GM21717 (cell line): ENCODE measurements at regions not wholly inside any gene's neighbourhood (a gene's known extent, or its start where the extent isn't known, plus 50 kb on each side); places are given as distances from the start of the nearest gene placed in this dataset.

Experiments used
- ATAC-seq: cut with Tn5 transposase; IDR thresholded peaks from one replicate; pipeline ENCODE4 v1.9.1; 2021; ENCODE audit warnings: mild to moderate bottlenecking, moderate library complexity; ENCODE audit not compliant: unreplicated experiment

DNA sequence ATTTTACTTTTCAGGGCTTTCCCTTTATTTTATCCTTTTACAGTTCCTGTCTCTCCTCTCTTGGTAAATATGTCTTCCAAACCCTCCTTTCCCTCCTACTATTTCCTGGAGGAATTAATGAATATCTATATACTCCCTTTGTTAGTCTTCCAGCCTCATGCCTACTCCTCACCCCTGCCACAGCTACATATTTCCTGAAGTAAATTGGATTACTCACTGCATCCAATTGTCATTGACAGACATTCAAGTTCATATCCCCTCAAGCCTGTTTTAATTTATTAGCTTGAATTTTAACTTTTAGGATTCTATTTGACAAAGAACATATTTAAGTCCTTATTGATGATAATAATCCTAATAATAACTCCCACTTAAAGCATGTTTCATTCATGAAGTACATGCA, 314.5 kb downstream of the TMEM161B start:
- ATAC-seq, result no peak

DNA sequence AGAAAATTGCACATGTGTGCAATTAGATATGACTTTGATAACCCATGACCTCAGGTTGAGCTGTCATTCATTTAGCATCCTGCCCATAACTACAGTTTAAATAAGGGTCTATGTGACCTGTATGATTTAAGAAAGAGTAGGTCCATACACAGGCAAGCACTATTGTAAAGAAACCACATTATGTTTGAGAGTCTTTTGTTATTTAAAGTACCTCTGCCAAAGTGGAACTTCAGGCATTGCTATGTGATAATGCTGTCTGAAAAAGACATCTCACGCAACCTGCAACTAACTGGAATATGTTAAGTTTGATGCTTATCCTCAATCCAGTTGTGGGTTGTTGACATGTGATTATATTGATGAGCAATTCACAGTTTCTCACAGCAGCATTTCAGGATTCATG, 317.0 kb downstream of the TMEM161B start:
- no peak for ATAC-seq

GRCh38 chr5:87949676-87950631, 318.7 kb downstream of the TMEM161B start:
- no peak for ATAC-seq

GRCh38 chr5:87948486-87948885, 320.2 kb downstream of the TMEM161B start:
- no peak for ATAC-seq

- ATAC-seq, result no peak
Observed at GRCh38 chr5:87946271-87946670, 322.4 kb downstream of the TMEM161B start.

DNA sequence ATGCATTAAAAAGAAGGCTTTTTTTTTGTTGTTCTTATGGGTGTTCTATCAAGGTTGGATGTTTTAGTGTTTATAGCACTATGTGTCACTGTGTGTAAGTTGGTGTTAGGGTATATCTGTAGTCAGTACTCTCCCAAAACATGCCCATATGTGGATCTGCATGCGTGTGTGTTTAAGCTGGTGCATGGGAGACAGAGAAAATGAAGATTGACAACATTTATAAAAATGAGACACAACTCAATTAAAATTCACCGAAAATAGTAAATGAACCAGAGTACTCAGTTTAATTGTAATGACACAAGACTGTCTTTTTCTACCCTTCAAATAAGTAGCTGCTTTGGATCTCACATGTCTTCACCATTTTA, 323.4 kb downstream of the TMEM161B start:
- no peak for ATAC-seq

GRCh38 chr5:87944553-87945285, 323.9 kb downstream of the TMEM161B start:
- ATAC-seq, result no peak

DNA sequence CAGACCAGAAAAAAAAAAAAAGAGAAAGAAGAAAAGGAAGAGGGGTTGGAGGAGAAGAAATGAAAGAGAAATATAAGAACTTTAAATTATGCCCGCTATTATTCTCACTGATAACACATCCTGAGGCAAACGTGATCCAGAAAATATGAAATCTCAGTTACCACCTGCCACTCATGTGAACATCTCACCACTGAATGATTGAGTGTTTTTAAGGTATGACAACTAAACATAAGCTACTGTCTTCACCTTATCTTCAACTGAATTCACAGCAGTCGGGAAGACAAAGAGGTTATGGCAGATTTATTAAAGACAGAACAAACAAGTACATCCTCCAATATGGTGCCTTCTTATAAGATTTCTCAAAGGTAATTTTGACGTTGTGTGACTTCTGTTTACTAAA, 327.9 kb downstream of the TMEM161B start:
- no peak for ATAC-seq

DNA sequence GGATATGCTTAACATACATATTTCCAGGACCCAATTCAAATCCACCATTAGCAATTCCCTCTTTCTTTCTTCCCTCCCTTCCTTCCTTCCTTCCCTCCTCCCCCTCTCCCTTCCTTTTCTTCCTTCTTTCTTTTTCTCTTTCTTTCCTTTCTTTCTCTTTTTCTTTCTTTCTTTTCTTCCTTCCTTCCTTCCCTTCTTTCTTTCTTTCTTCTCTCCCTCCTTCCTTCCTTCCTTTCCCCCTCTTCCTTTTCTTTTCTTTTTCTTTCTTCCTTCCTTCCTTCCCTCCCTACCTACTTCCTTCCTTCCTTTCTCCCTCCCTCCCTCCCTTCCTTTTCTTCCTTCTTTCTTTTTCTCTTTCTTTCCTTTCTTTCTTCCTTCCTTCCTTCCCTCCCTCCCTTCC, 332.0 kb downstream of the TMEM161B start:
- no peak for ATAC-seq

DNA sequence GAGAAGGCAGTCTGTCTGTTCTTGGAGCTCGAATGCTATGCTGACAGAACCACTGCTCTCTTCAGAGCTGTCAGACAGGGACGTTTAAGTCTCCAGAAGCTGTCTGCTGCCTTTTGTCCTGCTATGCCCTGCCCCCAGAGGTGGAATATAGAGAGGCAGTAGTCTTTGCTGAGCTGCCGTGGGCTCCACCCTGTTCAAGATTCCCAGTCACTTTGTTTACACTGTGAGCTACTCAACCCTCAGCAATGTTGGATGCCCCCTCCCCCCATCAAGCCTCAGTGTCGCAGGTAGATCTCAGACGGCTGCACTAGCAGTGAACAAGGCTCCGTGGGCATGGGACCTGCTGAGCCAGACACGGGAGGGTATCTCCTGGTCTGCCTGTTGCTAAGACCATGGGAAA, 344.2 kb downstream of the TMEM161B start:
- ATAC-seq, result no peak

- ATAC-seq, result no peak
Observed at GRCh38 chr5:87916320-87916719, 352.3 kb downstream of the TMEM161B start.

DNA sequence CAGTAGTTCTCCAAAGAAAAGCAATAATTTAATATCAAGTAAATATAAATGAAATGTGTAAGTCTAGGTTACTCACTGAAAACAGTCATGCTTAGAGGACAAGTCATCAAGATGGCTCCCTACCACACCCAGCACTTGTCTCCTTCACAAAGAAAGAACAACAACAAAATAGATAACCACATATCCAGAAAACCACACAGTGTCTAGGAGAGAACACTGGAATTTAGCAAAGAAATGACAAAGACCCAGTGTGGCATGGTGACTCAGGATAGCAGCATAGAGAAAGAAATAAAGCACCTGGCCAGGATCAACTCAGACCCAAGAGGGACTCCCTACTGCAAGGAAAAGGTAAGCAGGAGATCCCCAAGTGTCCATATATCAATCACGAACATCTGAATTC, 356.2 kb downstream of the TMEM161B start:
- no peak for ATAC-seq

- ATAC-seq, result no peak
Observed at GRCh38 chr5:87909382-87909781, 359.3 kb downstream of the TMEM161B start.

DNA sequence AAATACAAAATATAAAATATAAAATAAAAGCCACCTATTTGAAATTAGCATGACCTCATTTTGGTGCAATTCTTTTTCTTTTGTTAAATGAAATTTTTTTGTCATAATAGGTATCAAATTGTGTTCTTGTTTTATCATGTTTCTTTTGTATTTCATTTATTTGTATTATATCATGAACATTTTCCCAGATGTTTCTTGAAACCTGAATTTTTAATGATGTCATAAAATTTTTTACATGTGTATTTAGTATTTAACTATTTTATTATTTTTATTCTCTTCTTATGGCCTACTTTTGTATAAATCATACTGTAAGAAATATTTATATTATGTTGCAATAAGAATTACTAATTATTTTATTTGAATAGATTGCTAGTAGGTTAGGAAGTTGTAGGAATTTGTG, 361.7 kb downstream of the TMEM161B start:
- no peak for ATAC-seq

DNA sequence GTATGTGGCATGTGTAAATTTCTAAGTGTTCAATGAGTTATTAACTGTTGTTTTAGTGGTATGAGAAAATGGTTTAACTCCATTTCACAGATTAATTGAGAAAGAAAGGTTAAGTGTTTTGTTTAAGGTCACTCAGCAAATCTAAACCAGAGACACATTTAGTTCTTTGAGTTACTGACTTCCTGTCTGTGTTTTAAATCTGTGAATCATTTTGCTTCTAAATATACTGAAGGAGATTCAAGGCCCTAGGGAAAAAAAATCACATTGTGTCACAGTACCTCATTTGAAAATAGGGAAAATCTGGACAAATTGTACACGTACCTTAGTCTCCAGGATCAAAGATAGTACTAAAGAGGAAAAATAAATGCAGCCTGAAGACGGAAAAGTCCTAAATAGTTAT, 368.2 kb downstream of the TMEM161B start:
- ATAC-seq, result no peak

GRCh38 chr5:87899721-87900131, 368.9 kb downstream of the TMEM161B start:
- no peak for ATAC-seq

DNA sequence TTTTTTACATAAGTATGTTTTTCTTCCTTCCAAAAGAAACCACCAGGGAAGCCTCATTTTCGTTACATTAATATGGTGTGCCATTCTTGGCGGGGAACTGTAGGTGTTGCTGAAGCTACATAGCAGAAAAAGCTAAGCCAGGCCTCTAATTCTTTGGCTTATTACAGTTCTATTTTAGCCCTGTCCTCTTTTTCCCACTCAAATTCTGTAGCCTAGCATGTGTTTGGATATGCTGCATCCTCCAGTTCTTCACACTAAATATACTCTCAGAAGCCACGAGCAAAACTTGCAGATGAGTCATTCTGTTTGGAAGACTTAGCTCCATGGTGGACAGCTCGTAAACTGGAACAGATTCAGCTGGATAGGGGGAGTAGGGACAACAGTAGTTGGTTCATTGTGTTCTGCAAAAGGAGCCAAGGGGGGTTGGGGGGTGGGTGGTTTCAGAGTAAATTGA, 369.4 kb downstream of the TMEM161B start:
- ATAC-seq, result no peak

GRCh38 chr5:87898574-87898973, 370.1 kb downstream of the TMEM161B start:
- ATAC-seq, result no peak

- ATAC-seq, result no peak
Observed at GRCh38 chr5:87888139-87888538, 380.5 kb downstream of the TMEM161B start.

DNA sequence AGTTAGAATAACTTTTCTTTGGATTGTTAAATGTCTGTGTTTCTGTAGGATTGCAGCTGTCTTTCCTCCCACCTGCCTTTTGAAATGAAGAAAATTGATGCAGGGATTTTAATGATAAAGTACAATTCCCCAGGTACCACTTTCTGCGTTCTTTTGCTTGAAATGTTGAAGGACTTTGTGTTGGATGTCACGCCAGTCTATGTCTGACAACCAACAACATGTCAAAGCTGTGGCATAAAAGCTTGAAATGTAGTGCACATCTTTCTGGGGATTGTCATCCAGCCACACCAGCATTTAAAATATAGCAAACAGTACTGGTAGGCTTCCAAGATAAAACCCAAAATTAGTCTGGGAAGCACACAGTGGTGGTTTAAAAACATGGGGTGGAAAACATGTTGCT, 381.4 kb downstream of the TMEM161B start:
- ATAC-seq, result no peak

- ATAC-seq, result no peak
Observed at GRCh38 chr5:87886164-87886563, 382.5 kb downstream of the TMEM161B start.

DNA sequence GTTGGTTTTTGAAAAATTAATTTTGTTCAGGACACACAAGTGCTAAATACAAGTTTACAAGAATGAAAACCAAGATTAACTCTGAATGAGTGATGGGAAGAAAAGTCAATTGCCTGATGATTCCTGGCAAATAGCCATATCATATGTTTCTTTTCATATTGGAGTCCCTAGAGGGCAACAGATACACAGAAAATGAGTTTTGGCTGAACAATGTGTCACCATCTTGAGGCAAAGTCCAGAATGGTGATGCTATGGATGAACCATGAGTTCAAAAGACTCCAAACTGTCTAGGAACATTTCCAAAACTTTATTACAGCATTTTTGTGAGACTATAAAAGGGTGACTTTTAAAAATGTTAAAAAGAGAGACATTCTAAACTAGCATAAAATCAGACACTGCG, 382.9 kb downstream of the TMEM161B start:
- no peak for ATAC-seq
